HepG2 (cell line): ENCODE measurements at regions not wholly inside any gene's neighbourhood (a gene's known extent, or its start where the extent isn't known, plus 50 kb on each side); places are given as distances from the start of the nearest gene placed in this dataset.

Experiments
- ATAC-seq: fragments of 200-7000 bp; cut with Tn5 transposase; 3 replicates; pipeline ENCODE4 v1.9.1; 2020; ENCODE audit warnings: mild to moderate bottlenecking, moderate library complexity
- BruUV-seq: library from RNA; stranded (reverse); fragments of 400-500 nt; replicated peaks from 2 replicates; lab custom pipeline; 2021; lab: Mats Ljungman, UMichigan
- CTCF ChIA-PET: fragments of 300-600 bp; formaldehyde crosslinking; extraction: SDS; loops from one replicate; lab custom pipeline; 2021; ENCODE audit warnings: low total read pairs, inconsistent platforms, low intra/inter-chr PET ratio; lab: Yijun Ruan, JAX
- POLR2A ChIA-PET: fragments of 350-600 bp; sonication (Branson Sonifier 250); formaldehyde crosslinking; loops from one replicate; lab custom pipeline; 2020; ENCODE audit warnings: antibody characterized with exemption, inconsistent platforms; lab: Yijun Ruan, JAX
- DNase-seq: peaks from one replicate; pipeline ENCODE4 v3.0.0-alpha.2; 2015; ENCODE audit warnings: low spot score
- FAIRE-seq: peaks from 3 replicates; lab custom pipeline; 2011; peaks lifted over from hg19 to GRCh38; lab: Jason Lieb, UNC
- H2AFZ ChIP-seq: one replicate; pipeline ENCODE4 v1.6.1; 2011; ENCODE audit warnings: low read length, inconsistent platforms
- H3K27ac ChIP-seq: fragments of 300-600 bp; 3 replicates; pipeline ENCODE4 v1.8.0; 2011; ENCODE audit warnings: mixed run types, mild to moderate bottlenecking, mixed read lengths, low read length, inconsistent platforms; ENCODE audit not compliant: insufficient read depth; ENCODE audit errors: extremely low read length
- H3K27me3 ChIP-seq, 2 experiments: fragments of 200-600 bp in 1 of 2; 2 replicates in 1 of 2; 3 replicates in 1 of 2; pipeline versions ENCODE4 v1.6.0 to v1.8.0; 2011; ENCODE audit warnings: low read length in 2 of 2, mild to moderate bottlenecking in 2 of 2, moderate library complexity in 2 of 2, inconsistent platforms in 1 of 2; ENCODE audit not compliant: insufficient read depth in 2 of 2, control insufficient read depth in 1 of 2
- H3K36me3 ChIP-seq, 2 experiments: fragments of 200-600 bp in 1 of 2; replicated peaks in 1 of 2; 2 replicates in 1 of 2; 3 replicates in 1 of 2; pipeline versions ENCODE4 v1.5.1 to v1.8.0; 2011; ENCODE audit warnings: low read length in 2 of 2, inconsistent platforms in 1 of 2; ENCODE audit not compliant: insufficient read depth in 2 of 2, control insufficient read depth in 1 of 2
- H3K4me1 ChIP-seq: 2 replicates; pipeline ENCODE4 v1.5.1; 2012; ENCODE audit warnings: low read length, inconsistent platforms; ENCODE audit not compliant: insufficient read depth
- H3K4me2 ChIP-seq: 2 replicates; pipeline ENCODE4 v1.6.0; 2011; ENCODE audit warnings: low read depth, low read length, inconsistent platforms
- H3K4me3 ChIP-seq, 3 experiments: fragments of 200-600 bp in 1 of 3; sonication (generic), shearing (Covaris generic) in 1 of 3; replicated peaks in 1 of 3; 2 replicates each; pipeline ENCODE4 v1.5.1; 2011 to 2016; ENCODE audit warnings: low read length in 3 of 3, inconsistent platforms in 2 of 3, low read depth in 2 of 3, mild to moderate bottlenecking in 2 of 3, control low read depth in 1 of 3, mixed read lengths in 1 of 3; ENCODE audit not compliant: insufficient read depth in 1 of 3
- H3K79me2 ChIP-seq: one replicate; pipeline ENCODE4 v1.6.1; 2011; ENCODE audit warnings: low read length, inconsistent platforms; ENCODE audit not compliant: insufficient read depth
- H3K9ac ChIP-seq: 2 replicates; pipeline ENCODE4 v1.6.0; 2011; ENCODE audit warnings: mild to moderate bottlenecking, low read depth, low read length, inconsistent platforms; ENCODE audit not compliant: insufficient read depth
- H3K9me3 ChIP-seq: 2 replicates; pipeline ENCODE4 v1.5.1; 2012; ENCODE audit warnings: mild to moderate bottlenecking, low read length
- H4K20me1 ChIP-seq: 2 replicates; pipeline ENCODE4 v1.6.0; 2011; ENCODE audit warnings: inconsistent platforms, mild to moderate bottlenecking, low read length, moderate library complexity; ENCODE audit not compliant: insufficient read depth
- AGO1 ChIP-seq: fragments of 200-400 bp; formaldehyde crosslinking; IDR thresholded peaks from 2 replicates; pipeline ENCODE4 v1.6.1; 2017; ENCODE audit warnings: mild to moderate bottlenecking, low read depth, low read length, moderate library complexity; ENCODE audit not compliant: poor library complexity, severe bottlenecking
- ELF4 ChIP-seq: sonication (generic); formaldehyde crosslinking; IDR thresholded peaks from 2 replicates; pipeline ENCODE4 v1.5.0; 2020; ENCODE audit warnings: missing genetic modification reagents, mild to moderate bottlenecking, moderate library complexity, borderline replicate concordance
- EP300 ChIP-seq, 3 experiments: sonication (generic) in 1 of 3; formaldehyde crosslinking in 1 of 3; IDR thresholded peaks; 2 replicates each; pipeline versions ENCODE4 v1.5.1 to v1.6.1; 2011 to 2020; ENCODE audit warnings: low read depth in 2 of 3, low read length in 2 of 3, borderline replicate concordance in 1 of 3, improper control_type of control experiment in 1 of 3, mild to moderate bottlenecking in 1 of 3, missing genetic modification reagents in 1 of 3, moderate library complexity in 1 of 3
- MIER2 ChIP-seq: IDR thresholded peaks from 2 replicates; pipeline ENCODE4 v1.6.1; 2016; ENCODE audit warnings: missing biosample characterization, missing genetic modification reagents
- MXI1 ChIP-seq: IDR thresholded peaks from 3 replicates; pipeline ENCODE4 v1.6.1; 2012; ENCODE audit warnings: low read depth, low read length, inconsistent platforms, borderline replicate concordance
- SMARCE1 ChIP-seq: fragments of 450-650 bp; IDR thresholded peaks from 2 replicates; pipeline ENCODE4 v1.6.1; 2017; ENCODE audit warnings: borderline replicate concordance
- ZNF546 ChIP-seq: sonication (generic); formaldehyde crosslinking; conservative IDR thresholded peaks from 2 replicates; pipeline ENCODE4 v1.8.1; 2023; ENCODE audit warnings: mild to moderate bottlenecking, missing genetic modification reagents
- WGBS: methylation state at CpG from one replicate; pipeline ENCODE4 v1.1.6; 2017; ENCODE audit warnings: low lambda C conversion rate; 5-methylcytosine and 5-hydroxymethylcytosine counted together
- in situ Hi-C: cut with HindIII; loops from 2 replicates; pipeline ENCODE4 v1.10.0; 2017; ENCODE audit warnings: low pct_unique_long_range_greater_than_20kb; ENCODE audit not compliant: extremely low pct_ligation_motif_present
- intact Hi-C: fragments of 100-400 bp; cut with micrococcal nuclease; formaldehyde crosslinking; loops from one replicate; pipeline ENCODE4 v1.10.0; 2022; ENCODE audit not compliant: unreplicated experiment
- TF ChIP-seq, protein P1 (sequence below): sonication (generic); formaldehyde crosslinking; IDR thresholded peaks from 2 replicates; pipeline ENCODE4 v1.4.0; 2020; ENCODE audit warnings: missing genetic modification reagents
- TF ChIP-seq, protein P2 (sequence below): sonication (generic); formaldehyde crosslinking; IDR thresholded peaks from 2 replicates; pipeline ENCODE4 v1.4.0; 2020; ENCODE audit warnings: mild to moderate bottlenecking, missing genetic modification reagents
- TF ChIP-seq, protein P3 (sequence below): sonication (generic); formaldehyde crosslinking; IDR thresholded peaks from 2 replicates; pipeline ENCODE4 v1.4.0; 2020; ENCODE audit warnings: missing genetic modification reagents
- TF ChIP-seq, protein P4 (sequence below): sonication (generic); formaldehyde crosslinking; IDR thresholded peaks from 2 replicates; pipeline ENCODE4 v1.9.0; 2021; ENCODE audit warnings: missing genetic modification reagents, mild to moderate bottlenecking, borderline replicate concordance
- TF ChIP-seq, protein P5 (sequence below): conservative IDR thresholded peaks from 2 replicates; pipeline ENCODE4 v1.6.1; 2018; ENCODE audit warnings: missing genetic modification reagents

DNA sequence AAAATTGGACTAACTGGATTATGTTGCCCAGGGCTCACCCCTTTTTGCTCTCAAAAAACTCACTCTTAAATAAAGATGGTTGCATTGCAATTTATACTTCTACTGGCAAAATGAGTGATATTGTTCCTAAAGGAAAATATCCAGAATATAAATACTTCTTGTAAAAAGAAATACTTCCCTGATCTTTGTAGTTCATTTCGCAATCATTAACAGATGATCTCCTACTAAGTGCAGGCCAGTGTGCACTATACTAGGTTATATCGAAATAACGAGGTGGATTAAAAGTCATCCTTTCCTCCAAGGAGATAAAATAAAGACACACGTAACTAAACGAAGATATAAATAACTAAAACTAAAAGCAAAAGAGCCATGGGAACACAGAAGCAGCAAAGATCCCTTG, 63.0 kb downstream of the MEX3B start:
- intact Hi-C loops (loop anchor here (10.0 kb wide), 1 partner anchor 712 kb away; no protein-coding TSS in a partner anchor), in situ Hi-C loops (no loop called here)
- Histone ChIP-seq H4K20me1 (no peaks in the 10 kb centered on the region), H3K9me3 (peaks cover 4% of the 10 kb centered on the region; the same call in 1 of the 2 replicates), H3K27ac (no peak overlapping the region), H3K4me3 (no peak overlapping the region), H2AFZ (no peak overlapping the region), H3K79me2 (no peaks in the 10 kb centered on the region), H3K4me1 (no peaks in the 10 kb centered on the region), H3K36me3 (no peaks in the 10 kb centered on the region), H3K27me3 (peaks cover 0 to 4% of the 10 kb centered on the region in 2 experiments; a peak in 2 of 5 replicates), H3K9ac (no peak overlapping the region), H3K4me2 (no peak overlapping the region)
- no peak for ATAC-seq
- FAIRE-seq: no peak
- POLR2A ChIA-PET: no interaction called here
- no TSS peak for BruUV-seq
- DNase-seq: no peak
- WGBS: 17% methylated on average over 5 of the region's 5 CpGs
- CTCF ChIA-PET: no interaction called here
- TF ChIP-seq, protein P1, sequence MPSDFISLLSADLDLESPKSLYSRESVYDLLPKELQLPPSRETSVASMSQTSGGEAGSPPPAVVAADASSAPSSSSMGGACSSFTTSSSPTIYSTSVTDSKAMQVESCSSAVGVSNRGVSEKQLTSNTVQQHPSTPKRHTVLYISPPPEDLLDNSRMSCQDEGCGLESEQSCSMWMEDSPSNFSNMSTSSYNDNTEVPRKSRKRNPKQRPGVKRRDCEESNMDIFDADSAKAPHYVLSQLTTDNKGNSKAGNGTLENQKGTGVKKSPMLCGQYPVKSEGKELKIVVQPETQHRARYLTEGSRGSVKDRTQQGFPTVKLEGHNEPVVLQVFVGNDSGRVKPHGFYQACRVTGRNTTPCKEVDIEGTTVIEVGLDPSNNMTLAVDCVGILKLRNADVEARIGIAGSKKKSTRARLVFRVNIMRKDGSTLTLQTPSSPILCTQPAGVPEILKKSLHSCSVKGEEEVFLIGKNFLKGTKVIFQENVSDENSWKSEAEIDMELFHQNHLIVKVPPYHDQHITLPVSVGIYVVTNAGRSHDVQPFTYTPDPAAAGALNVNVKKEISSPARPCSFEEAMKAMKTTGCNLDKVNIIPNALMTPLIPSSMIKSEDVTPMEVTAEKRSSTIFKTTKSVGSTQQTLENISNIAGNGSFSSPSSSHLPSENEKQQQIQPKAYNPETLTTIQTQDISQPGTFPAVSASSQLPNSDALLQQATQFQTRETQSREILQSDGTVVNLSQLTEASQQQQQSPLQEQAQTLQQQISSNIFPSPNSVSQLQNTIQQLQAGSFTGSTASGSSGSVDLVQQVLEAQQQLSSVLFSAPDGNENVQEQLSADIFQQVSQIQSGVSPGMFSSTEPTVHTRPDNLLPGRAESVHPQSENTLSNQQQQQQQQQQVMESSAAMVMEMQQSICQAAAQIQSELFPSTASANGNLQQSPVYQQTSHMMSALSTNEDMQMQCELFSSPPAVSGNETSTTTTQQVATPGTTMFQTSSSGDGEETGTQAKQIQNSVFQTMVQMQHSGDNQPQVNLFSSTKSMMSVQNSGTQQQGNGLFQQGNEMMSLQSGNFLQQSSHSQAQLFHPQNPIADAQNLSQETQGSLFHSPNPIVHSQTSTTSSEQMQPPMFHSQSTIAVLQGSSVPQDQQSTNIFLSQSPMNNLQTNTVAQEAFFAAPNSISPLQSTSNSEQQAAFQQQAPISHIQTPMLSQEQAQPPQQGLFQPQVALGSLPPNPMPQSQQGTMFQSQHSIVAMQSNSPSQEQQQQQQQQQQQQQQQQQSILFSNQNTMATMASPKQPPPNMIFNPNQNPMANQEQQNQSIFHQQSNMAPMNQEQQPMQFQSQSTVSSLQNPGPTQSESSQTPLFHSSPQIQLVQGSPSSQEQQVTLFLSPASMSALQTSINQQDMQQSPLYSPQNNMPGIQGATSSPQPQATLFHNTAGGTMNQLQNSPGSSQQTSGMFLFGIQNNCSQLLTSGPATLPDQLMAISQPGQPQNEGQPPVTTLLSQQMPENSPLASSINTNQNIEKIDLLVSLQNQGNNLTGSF (CRISPR knock-in tag): no peak
- TF ChIP-seq AGO1 (no peak), EP300 (IDR thresholded peaks at IDR 0.05; ENCODE audit: low read depth in 2 of 2, low read length in 2 of 2) (no peak), EP300 (CRISPR knock-in tag; IDR thresholded peaks at IDR 0.05; ENCODE audit: borderline replicate concordance) (no peak), ELF4 (CRISPR knock-in tag) (no peak), MIER2 (no peak), SMARCE1 (no peak), MXI1 (no peak), ZNF546 (CRISPR knock-in tag) (no peak)
- TF ChIP-seq, protein P2, sequence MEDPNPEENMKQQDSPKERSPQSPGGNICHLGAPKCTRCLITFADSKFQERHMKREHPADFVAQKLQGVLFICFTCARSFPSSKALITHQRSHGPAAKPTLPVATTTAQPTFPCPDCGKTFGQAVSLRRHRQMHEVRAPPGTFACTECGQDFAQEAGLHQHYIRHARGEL: no peak
- TF ChIP-seq, protein P3, sequence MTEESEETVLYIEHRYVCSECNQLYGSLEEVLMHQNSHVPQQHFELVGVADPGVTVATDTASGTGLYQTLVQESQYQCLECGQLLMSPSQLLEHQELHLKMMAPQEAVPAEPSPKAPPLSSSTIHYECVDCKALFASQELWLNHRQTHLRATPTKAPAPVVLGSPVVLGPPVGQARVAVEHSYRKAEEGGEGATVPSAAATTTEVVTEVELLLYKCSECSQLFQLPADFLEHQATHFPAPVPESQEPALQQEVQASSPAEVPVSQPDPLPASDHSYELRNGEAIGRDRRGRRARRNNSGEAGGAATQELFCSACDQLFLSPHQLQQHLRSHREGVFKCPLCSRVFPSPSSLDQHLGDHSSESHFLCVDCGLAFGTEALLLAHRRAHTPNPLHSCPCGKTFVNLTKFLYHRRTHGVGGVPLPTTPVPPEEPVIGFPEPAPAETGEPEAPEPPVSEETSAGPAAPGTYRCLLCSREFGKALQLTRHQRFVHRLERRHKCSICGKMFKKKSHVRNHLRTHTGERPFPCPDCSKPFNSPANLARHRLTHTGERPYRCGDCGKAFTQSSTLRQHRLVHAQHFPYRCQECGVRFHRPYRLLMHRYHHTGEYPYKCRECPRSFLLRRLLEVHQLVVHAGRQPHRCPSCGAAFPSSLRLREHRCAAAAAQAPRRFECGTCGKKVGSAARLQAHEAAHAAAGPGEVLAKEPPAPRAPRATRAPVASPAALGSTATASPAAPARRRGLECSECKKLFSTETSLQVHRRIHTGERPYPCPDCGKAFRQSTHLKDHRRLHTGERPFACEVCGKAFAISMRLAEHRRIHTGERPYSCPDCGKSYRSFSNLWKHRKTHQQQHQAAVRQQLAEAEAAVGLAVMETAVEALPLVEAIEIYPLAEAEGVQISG (CRISPR knock-in tag): no peak
- TF ChIP-seq, protein P4, sequence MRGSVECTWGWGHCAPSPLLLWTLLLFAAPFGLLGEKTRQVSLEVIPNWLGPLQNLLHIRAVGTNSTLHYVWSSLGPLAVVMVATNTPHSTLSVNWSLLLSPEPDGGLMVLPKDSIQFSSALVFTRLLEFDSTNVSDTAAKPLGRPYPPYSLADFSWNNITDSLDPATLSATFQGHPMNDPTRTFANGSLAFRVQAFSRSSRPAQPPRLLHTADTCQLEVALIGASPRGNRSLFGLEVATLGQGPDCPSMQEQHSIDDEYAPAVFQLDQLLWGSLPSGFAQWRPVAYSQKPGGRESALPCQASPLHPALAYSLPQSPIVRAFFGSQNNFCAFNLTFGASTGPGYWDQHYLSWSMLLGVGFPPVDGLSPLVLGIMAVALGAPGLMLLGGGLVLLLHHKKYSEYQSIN (CRISPR knock-in tag): no peak
- TF ChIP-seq, protein P5, sequence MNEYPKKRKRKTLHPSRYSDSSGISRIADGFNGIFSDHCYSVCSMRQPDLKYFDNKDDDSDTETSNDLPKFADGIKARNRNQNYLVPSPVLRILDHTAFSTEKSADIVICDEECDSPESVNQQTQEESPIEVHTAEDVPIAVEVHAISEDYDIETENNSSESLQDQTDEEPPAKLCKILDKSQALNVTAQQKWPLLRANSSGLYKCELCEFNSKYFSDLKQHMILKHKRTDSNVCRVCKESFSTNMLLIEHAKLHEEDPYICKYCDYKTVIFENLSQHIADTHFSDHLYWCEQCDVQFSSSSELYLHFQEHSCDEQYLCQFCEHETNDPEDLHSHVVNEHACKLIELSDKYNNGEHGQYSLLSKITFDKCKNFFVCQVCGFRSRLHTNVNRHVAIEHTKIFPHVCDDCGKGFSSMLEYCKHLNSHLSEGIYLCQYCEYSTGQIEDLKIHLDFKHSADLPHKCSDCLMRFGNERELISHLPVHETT: no peak
